GM12873 (cell line): ENCODE measurements at regions not wholly inside any gene's neighbourhood (a gene's known extent, or its start where the extent isn't known, plus 50 kb on each side); places are given as distances from the start of the nearest gene placed in this dataset.

Experiments used
- TF ChIP-seq, protein P1 (sequence below): IDR thresholded peaks from 2 replicates; pipeline ENCODE4 v1.5.1; 2012; ENCODE audit warnings: low read depth, mild to moderate bottlenecking, moderate library complexity, low read length, control low read depth; ENCODE audit not compliant: insufficient read depth; ENCODE audit errors: missing control alignments

DNA sequence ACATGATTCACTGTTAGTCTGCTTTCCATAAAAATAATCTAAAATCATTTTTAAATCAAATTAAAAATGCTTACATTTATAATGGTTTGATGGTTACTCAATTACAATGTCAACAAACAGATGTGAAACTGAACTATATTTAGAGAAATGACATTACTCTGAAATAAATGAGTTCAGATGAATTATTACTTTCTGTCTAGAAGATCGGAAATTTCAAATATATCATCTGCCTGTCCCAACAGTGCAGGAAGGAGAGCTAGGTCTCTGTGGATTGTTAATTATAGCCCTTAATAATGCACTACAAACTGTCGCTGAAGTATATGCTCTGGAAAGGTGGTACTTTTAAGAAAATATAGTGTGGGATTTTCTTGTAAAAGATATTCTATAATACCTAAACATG, 109.8 kb downstream of the DSEL start:
- TF ChIP-seq, protein P1, sequence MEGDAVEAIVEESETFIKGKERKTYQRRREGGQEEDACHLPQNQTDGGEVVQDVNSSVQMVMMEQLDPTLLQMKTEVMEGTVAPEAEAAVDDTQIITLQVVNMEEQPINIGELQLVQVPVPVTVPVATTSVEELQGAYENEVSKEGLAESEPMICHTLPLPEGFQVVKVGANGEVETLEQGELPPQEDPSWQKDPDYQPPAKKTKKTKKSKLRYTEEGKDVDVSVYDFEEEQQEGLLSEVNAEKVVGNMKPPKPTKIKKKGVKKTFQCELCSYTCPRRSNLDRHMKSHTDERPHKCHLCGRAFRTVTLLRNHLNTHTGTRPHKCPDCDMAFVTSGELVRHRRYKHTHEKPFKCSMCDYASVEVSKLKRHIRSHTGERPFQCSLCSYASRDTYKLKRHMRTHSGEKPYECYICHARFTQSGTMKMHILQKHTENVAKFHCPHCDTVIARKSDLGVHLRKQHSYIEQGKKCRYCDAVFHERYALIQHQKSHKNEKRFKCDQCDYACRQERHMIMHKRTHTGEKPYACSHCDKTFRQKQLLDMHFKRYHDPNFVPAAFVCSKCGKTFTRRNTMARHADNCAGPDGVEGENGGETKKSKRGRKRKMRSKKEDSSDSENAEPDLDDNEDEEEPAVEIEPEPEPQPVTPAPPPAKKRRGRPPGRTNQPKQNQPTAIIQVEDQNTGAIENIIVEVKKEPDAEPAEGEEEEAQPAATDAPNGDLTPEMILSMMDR, result no peak

DNA sequence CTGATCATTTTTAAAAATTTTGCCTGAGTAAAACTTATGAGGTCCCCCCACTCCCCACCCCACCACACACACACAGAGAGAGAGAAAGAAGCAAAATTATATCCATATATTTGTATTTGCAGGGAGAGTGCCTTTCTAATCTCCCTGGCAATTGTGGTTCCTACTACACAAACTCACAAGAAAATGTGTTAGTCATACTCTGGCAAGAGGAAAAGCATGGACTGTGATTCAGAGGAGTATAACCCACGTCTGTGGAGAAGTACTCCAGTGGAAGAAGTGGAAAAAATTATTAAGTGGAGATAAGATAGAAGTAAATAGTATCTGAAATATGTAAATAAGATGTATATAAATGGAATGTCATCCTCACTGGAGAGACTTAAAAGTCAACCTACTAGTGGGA, 114.0 kb downstream of the DSEL start:
- TF ChIP-seq, protein P1, result no peak

DNA sequence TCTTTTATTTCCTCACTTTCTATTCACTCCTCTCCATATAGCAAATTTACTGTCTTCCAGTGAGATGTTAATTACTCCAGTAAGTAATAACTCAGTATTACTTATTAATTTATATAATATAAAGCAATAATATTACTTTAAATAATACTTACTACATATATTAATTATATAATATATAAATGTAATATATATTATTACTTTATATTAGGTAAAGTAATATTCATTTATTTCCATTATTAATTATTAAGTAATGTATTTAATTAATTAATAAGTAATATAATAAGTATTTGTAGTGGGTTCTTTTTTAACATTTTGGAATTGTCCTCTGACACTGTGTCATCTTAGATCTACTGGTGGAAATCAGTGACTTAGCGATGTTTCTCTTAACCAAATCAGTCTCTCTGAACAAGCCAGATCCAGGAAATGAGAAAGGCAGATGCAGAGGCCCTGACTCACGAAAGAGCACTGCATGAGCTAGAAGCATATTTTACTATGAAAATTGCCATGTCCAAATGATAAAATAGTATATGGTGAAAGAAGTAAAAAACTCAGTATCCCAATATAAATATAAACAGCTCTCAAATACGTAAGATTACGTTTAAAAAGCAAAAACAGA, 115.9 kb downstream of the DSEL start:
- TF ChIP-seq, protein P1, result no peak

DNA sequence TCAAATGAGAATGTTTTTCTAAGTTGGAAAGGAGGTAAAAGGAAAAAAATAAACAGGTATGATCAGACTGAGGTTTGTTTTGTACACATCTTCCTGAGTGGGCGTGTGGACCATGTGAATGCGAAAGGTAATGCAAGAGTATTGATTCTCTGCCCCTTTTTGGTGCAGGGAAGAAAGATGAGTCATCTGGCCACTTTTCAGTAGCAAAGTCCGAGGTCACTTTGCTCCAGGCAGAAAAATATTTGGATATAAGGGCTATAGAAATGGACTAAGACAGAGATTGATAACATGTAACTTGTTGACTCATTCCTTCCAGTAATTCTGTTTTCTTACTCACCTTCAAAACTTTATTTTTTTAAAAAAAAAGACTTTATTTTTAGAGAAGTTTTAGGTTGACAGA, 130.5 kb downstream of the DSEL start:
- TF ChIP-seq, protein P1, result no peak

DNA sequence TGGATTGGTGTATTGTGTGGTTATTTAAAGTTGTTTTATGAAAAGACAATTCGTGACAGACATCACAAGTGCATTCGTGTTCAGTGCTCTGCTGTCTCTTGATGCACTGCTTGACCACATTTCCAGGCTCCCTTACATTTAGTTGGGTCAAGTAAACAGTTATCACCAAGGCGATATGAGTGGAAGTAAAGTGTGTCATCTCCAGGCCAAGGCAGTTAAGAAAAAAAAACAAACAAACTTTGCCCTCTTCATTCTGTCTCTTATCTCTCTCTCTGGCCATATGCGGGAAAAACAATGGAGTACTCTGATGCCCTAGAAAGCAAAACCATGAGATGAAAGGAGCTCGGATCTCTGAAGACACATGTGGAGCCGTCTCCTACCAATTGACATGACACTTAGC, 131.1 kb downstream of the DSEL start:
- TF ChIP-seq, protein P1, result no peak

DNA sequence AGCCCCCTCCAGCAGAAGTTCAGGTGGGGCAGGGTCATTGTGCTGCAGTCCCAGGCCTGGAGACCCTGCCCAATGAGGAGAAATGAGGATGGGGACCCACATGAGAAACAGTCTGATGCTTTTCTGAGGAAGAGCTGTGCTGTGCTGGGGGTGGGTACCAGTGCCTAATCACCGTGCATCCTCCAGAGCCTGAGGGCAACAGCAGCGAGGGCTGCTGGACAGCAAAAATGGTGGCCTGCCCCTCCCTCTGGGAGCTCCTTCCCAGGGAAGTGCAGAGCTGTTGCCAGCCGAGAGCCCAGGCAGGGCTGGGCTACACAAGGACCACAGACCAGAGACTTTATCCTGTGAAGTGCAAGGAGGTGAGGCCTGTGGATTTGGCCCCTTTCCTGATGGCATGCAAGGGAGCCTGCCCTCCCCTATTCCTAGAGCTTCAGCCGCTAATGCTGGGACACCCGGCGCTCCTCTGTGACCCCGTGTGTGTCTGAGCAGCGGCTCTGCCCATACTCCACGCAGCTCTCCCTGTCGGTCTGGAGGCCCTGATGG, 134.8 kb downstream of the DSEL start:
- TF ChIP-seq, protein P1, result no peak

DNA sequence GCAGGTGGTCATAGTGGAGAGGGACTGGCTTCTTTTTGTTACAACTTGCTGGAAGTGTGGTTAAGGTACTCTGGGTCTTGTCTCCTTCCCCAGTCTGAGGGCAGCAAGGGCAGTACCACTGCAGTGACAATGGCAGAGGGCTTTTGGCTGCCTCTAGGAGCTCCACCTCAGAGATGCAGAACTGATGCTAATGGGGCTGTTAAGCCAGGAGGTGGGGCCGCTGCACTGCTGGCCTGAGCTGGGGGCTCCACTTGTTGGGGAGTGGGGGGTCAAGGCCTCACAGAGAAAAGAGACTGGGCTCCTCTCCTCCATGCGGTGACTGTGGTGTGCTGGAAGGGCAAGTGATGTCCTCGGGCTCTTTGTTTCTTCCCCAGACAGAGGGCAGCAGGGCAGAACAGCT, 135.7 kb downstream of the DSEL start:
- TF ChIP-seq, protein P1, result no peak
